HepG2 (cell line): ENCODE measurements at regions not wholly inside any gene's neighbourhood (a gene's known extent, or its start where the extent isn't known, plus 50 kb on each side); places are given as distances from the start of the nearest gene placed in this dataset.

Experiments used
- ATAC-seq: fragments of 200-7000 bp; cut with Tn5 transposase; 3 replicates; pipeline ENCODE4 v1.9.1; 2020; ENCODE audit warnings: mild to moderate bottlenecking, moderate library complexity
- BruUV-seq: library from RNA; stranded (reverse); fragments of 400-500 nt; replicated peaks from 2 replicates; lab custom pipeline; 2021; lab: Mats Ljungman, UMichigan
- CTCF ChIA-PET: fragments of 300-600 bp; formaldehyde crosslinking; extraction: SDS; loops from one replicate; lab custom pipeline; 2021; ENCODE audit warnings: low total read pairs, inconsistent platforms, low intra/inter-chr PET ratio; lab: Yijun Ruan, JAX
- POLR2A ChIA-PET: fragments of 350-600 bp; sonication (Branson Sonifier 250); formaldehyde crosslinking; loops from one replicate; lab custom pipeline; 2020; ENCODE audit warnings: antibody characterized with exemption, inconsistent platforms; lab: Yijun Ruan, JAX
- DNase-seq: peaks from one replicate; pipeline ENCODE4 v3.0.0-alpha.2; 2015; ENCODE audit warnings: low spot score
- FAIRE-seq: peaks from 3 replicates; lab custom pipeline; 2011; peaks lifted over from hg19 to GRCh38; lab: Jason Lieb, UNC
- H2AFZ ChIP-seq: one replicate; pipeline ENCODE4 v1.6.1; 2011; ENCODE audit warnings: low read length, inconsistent platforms
- H3K27ac ChIP-seq: fragments of 300-600 bp; 3 replicates; pipeline ENCODE4 v1.8.0; 2011; ENCODE audit warnings: mixed run types, mild to moderate bottlenecking, mixed read lengths, low read length, inconsistent platforms; ENCODE audit not compliant: insufficient read depth; ENCODE audit errors: extremely low read length
- H3K27me3 ChIP-seq, 2 experiments: fragments of 200-600 bp in 1 of 2; 2 replicates in 1 of 2; 3 replicates in 1 of 2; pipeline versions ENCODE4 v1.6.0 to v1.8.0; 2011; ENCODE audit warnings: low read length in 2 of 2, mild to moderate bottlenecking in 2 of 2, moderate library complexity in 2 of 2, inconsistent platforms in 1 of 2; ENCODE audit not compliant: insufficient read depth in 2 of 2, control insufficient read depth in 1 of 2
- H3K36me3 ChIP-seq, 2 experiments: fragments of 200-600 bp in 1 of 2; replicated peaks in 1 of 2; 2 replicates in 1 of 2; 3 replicates in 1 of 2; pipeline versions ENCODE4 v1.5.1 to v1.8.0; 2011; ENCODE audit warnings: low read length in 2 of 2, inconsistent platforms in 1 of 2; ENCODE audit not compliant: insufficient read depth in 2 of 2, control insufficient read depth in 1 of 2
- H3K4me1 ChIP-seq: 2 replicates; pipeline ENCODE4 v1.5.1; 2012; ENCODE audit warnings: low read length, inconsistent platforms; ENCODE audit not compliant: insufficient read depth
- H3K4me2 ChIP-seq: 2 replicates; pipeline ENCODE4 v1.6.0; 2011; ENCODE audit warnings: low read depth, low read length, inconsistent platforms
- H3K4me3 ChIP-seq, 3 experiments: fragments of 200-600 bp in 1 of 3; sonication (generic), shearing (Covaris generic) in 1 of 3; replicated peaks in 1 of 3; 2 replicates each; pipeline ENCODE4 v1.5.1; 2011 to 2016; ENCODE audit warnings: low read length in 3 of 3, inconsistent platforms in 2 of 3, low read depth in 2 of 3, mild to moderate bottlenecking in 2 of 3, control low read depth in 1 of 3, mixed read lengths in 1 of 3; ENCODE audit not compliant: insufficient read depth in 1 of 3
- H3K79me2 ChIP-seq: one replicate; pipeline ENCODE4 v1.6.1; 2011; ENCODE audit warnings: low read length, inconsistent platforms; ENCODE audit not compliant: insufficient read depth
- H3K9ac ChIP-seq: 2 replicates; pipeline ENCODE4 v1.6.0; 2011; ENCODE audit warnings: mild to moderate bottlenecking, low read depth, low read length, inconsistent platforms; ENCODE audit not compliant: insufficient read depth
- H3K9me3 ChIP-seq: 2 replicates; pipeline ENCODE4 v1.5.1; 2012; ENCODE audit warnings: mild to moderate bottlenecking, low read length
- H4K20me1 ChIP-seq: 2 replicates; pipeline ENCODE4 v1.6.0; 2011; ENCODE audit warnings: inconsistent platforms, mild to moderate bottlenecking, low read length, moderate library complexity; ENCODE audit not compliant: insufficient read depth
- E2F1 ChIP-seq: sonication (generic); formaldehyde crosslinking; IDR thresholded peaks from 2 replicates; pipeline ENCODE4 v1.5.0; 2020; ENCODE audit warnings: missing genetic modification reagents
- MLXIP ChIP-seq: sonication (generic); formaldehyde crosslinking; IDR thresholded peaks from 2 replicates; pipeline ENCODE4 v1.9.0; 2021; ENCODE audit warnings: missing genetic modification reagents, borderline replicate concordance
- NFYB ChIP-seq: sonication (generic); formaldehyde crosslinking; IDR thresholded peaks from 2 replicates; pipeline ENCODE4 v1.4.0; 2020; ENCODE audit warnings: missing genetic modification reagents
- RFX3 ChIP-seq: IDR thresholded peaks from 2 replicates; pipeline ENCODE4 v1.6.1; 2016; ENCODE audit warnings: missing biosample characterization, missing genetic modification reagents
- SNAPC2 ChIP-seq: sonication (generic); formaldehyde crosslinking; IDR thresholded peaks from 2 replicates; pipeline ENCODE4 v1.8.1; 2022; ENCODE audit warnings: mild to moderate bottlenecking, missing genetic modification reagents
- ZNF484 ChIP-seq: sonication (generic); formaldehyde crosslinking; IDR thresholded peaks from 2 replicates; pipeline ENCODE4 v1.5.1; 2020; ENCODE audit warnings: mild to moderate bottlenecking, low read depth, missing genetic modification reagents, borderline replicate concordance
- ZNF550 ChIP-seq: sonication (generic); formaldehyde crosslinking; IDR thresholded peaks from 2 replicates; pipeline ENCODE4 v1.4.0; 2020; ENCODE audit warnings: mild to moderate bottlenecking, missing genetic modification reagents, borderline replicate concordance
- ZNF564 ChIP-seq: sonication (generic); formaldehyde crosslinking; IDR thresholded peaks from 2 replicates; pipeline ENCODE4 v1.8.1; 2023; ENCODE audit warnings: mild to moderate bottlenecking, missing genetic modification reagents
- ZNF678 ChIP-seq: sonication (generic); formaldehyde crosslinking; IDR thresholded peaks from 2 replicates; pipeline ENCODE4 v1.4.0; 2020; ENCODE audit warnings: mild to moderate bottlenecking, missing genetic modification reagents
- WGBS: methylation state at CpG from one replicate; pipeline ENCODE4 v1.1.6; 2017; ENCODE audit warnings: low lambda C conversion rate; 5-methylcytosine and 5-hydroxymethylcytosine counted together
- in situ Hi-C: cut with HindIII; loops from 2 replicates; pipeline ENCODE4 v1.10.0; 2017; ENCODE audit warnings: low pct_unique_long_range_greater_than_20kb; ENCODE audit not compliant: extremely low pct_ligation_motif_present
- intact Hi-C: fragments of 100-400 bp; cut with micrococcal nuclease; formaldehyde crosslinking; loops from one replicate; pipeline ENCODE4 v1.10.0; 2022; ENCODE audit not compliant: unreplicated experiment
- TF ChIP-seq, protein P1 (sequence below): sonication (generic); formaldehyde crosslinking; IDR thresholded peaks from 2 replicates; pipeline ENCODE4 v1.4.0; 2020; ENCODE audit warnings: missing genetic modification reagents
- TF ChIP-seq, protein P2 (sequence below): sonication (generic); formaldehyde crosslinking; IDR thresholded peaks from 2 replicates; pipeline ENCODE4 v1.9.0; 2021; ENCODE audit warnings: missing genetic modification reagents, borderline replicate concordance

DNA sequence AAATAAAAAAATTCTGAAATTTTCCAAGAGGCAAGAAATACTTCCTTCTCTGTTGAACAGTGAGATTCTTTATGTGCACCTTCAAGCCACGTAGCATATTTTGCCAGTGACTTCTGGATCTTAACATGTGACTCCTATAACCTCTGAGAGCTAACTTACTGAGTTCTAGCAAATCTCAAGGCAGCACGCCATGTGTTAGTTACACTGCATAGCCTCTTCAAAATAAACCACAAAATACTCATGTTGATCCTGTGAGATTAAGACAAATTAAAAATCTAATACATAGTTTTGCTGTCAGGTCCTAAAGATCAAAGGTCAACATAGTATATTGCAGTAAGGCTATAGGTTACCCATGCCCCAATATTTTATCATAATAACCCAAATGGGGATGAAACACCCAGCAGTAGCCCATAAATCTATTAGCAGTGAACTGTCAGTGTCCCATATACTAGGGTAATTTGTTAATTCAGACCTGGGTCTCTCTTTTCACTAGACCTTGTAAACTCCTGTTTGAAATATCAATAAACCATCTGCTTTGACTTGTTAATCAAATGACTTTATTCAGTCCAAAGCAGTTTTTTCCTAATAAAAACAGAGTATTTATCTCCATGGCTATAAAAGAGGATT is 343.1 kb downstream of the ZFHX3 start (continued):
- TF ChIP-seq ZNF678 (CRISPR knock-in tag) (no peak), ZNF564 (CRISPR knock-in tag) (no peak), MLXIP (no peak), ZNF484 (CRISPR knock-in tag) (no peak)

GRCh38 chr16:72689851-72690250 is 358.1 kb downstream of the ZFHX3 start:
- FAIRE-seq (no peak), DNase-seq (no peak), ATAC-seq (no peak)
- H3K4me1 ChIP-seq, result no peaks in the 10 kb centered on the region
- no peaks in the 10 kb centered on the region for H4K20me1 ChIP-seq
- H3K9ac ChIP-seq, result no peak overlapping the region
- WGBS, result 94% methylated on average over 2 of the region's 2 CpGs
- no TSS peak for BruUV-seq
- no peak overlapping the region for H3K4me3 ChIP-seq
- in situ Hi-C loops, result no loop called here
- CTCF ChIA-PET, result no interaction called here
- no peaks in the 10 kb centered on the region for H3K27me3 ChIP-seq
- H3K36me3 ChIP-seq, result no peaks in the 10 kb centered on the region
- H3K9me3 ChIP-seq, result no peaks in the 10 kb centered on the region
- no peak overlapping the region for H3K27ac ChIP-seq
- intact Hi-C loops, result no loop called here
- no peak overlapping the region for H3K4me2 ChIP-seq
- H2AFZ ChIP-seq, result no peak overlapping the region
- POLR2A ChIA-PET, result no interaction called here
- H3K79me2 ChIP-seq, result no peaks in the 10 kb centered on the region
- TF ChIP-seq NFYB (CRISPR knock-in tag), result no peak
- TF ChIP-seq E2F1 (CRISPR knock-in tag), result no peak
- no peak for TF ChIP-seq ZNF550 (CRISPR knock-in tag)
- TF ChIP-seq, protein P1, sequence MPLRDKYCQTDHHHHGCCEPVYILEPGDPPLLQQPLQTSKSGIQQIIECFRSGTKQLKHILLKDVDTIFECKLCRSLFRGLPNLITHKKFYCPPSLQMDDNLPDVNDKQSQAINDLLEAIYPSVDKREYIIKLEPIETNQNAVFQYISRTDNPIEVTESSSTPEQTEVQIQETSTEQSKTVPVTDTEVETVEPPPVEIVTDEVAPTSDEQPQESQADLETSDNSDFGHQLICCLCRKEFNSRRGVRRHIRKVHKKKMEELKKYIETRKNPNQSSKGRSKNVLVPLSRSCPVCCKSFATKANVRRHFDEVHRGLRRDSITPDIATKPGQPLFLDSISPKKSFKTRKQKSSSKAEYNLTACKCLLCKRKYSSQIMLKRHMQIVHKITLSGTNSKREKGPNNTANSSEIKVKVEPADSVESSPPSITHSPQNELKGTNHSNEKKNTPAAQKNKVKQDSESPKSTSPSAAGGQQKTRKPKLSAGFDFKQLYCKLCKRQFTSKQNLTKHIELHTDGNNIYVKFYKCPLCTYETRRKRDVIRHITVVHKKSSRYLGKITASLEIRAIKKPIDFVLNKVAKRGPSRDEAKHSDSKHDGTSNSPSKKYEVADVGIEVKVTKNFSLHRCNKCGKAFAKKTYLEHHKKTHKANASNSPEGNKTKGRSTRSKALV (CRISPR knock-in tag), result no peak
- no peak for TF ChIP-seq SNAPC2 (CRISPR knock-in tag)
- TF ChIP-seq RFX3, result no peak
- TF ChIP-seq, protein P2, sequence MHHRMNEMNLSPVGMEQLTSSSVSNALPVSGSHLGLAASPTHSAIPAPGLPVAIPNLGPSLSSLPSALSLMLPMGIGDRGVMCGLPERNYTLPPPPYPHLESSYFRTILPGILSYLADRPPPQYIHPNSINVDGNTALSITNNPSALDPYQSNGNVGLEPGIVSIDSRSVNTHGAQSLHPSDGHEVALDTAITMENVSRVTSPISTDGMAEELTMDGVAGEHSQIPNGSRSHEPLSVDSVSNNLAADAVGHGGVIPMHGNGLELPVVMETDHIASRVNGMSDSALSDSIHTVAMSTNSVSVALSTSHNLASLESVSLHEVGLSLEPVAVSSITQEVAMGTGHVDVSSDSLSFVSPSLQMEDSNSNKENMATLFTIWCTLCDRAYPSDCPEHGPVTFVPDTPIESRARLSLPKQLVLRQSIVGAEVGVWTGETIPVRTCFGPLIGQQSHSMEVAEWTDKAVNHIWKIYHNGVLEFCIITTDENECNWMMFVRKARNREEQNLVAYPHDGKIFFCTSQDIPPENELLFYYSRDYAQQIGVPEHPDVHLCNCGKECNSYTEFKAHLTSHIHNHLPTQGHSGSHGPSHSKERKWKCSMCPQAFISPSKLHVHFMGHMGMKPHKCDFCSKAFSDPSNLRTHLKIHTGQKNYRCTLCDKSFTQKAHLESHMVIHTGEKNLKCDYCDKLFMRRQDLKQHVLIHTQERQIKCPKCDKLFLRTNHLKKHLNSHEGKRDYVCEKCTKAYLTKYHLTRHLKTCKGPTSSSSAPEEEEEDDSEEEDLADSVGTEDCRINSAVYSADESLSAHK (CRISPR knock-in tag), result no peak
